Panc1 (cell line): ENCODE measurements at regions not wholly inside any gene's neighbourhood (a gene's known extent, or its start where the extent isn't known, plus 50 kb on each side); places are given as distances from the start of the nearest gene placed in this dataset.

Experiments
- ATAC-seq: fragments of 200-7000 bp; cut with Tn5 transposase; 2 replicates; pipeline ENCODE4 v1.9.1; 2020; ENCODE audit warnings: mild to moderate bottlenecking, moderate library complexity
- BruUV-seq: library from RNA; stranded (reverse); fragments of 400-500 nt; replicated peaks from 2 replicates; lab custom pipeline; 2021; lab: Mats Ljungman, UMichigan
- CTCF ChIA-PET: fragments of 300-600 bp; sonication (Branson Sonifier 250); formaldehyde crosslinking; loops from one replicate; lab custom pipeline; 2022; ENCODE audit warnings: antibody characterized with exemption; lab: Charles Lee
- POLR2A ChIA-PET: fragments of 300-600 bp; sonication (Branson Sonifier 250); formaldehyde crosslinking; loops from one replicate; lab custom pipeline; 2022; ENCODE audit warnings: antibody characterized with exemption; lab: Charles Lee
- DNase-seq: peaks from one replicate; pipeline ENCODE4 v3.0.0-alpha.2; 2010; ENCODE audit warnings: low read depth, low spot score
- H3K27ac ChIP-seq: 2 replicates; pipeline ENCODE4 v1.5.1; 2011; ENCODE audit warnings: mild to moderate bottlenecking, low read length, inconsistent platforms
- H3K27me3 ChIP-seq: fragments of 200-500 bp; sonication (Bioruptor generic); 2 replicates; pipeline ENCODE4 v1.6.0; 2014; ENCODE audit warnings: low read length, inconsistent platforms; ENCODE audit not compliant: control insufficient read depth, insufficient read depth
- H3K36me3 ChIP-seq: fragments of 200-500 bp; sonication (Bioruptor generic); 2 replicates; pipeline ENCODE4 v1.5.1; 2014; ENCODE audit warnings: inconsistent platforms, mild to moderate bottlenecking, low read length, moderate library complexity; ENCODE audit not compliant: control insufficient read depth, insufficient read depth
- H3K4me1 ChIP-seq: 2 replicates; pipeline ENCODE4 v1.5.1; 2011; ENCODE audit warnings: inconsistent platforms, mild to moderate bottlenecking, low read length, moderate library complexity; ENCODE audit not compliant: control insufficient read depth, insufficient read depth
- H3K4me3 ChIP-seq, 2 experiments: 2 replicates each; pipeline ENCODE4 v1.5.1; 2011 to 2012; ENCODE audit warnings: low read depth in 2 of 2, low read length in 2 of 2, mild to moderate bottlenecking in 2 of 2, inconsistent platforms in 1 of 2, moderate library complexity in 1 of 2
- H3K9me3 ChIP-seq: fragments of 200-500 bp; sonication (Bioruptor generic); 2 replicates; pipeline ENCODE4 v1.5.1; 2014; ENCODE audit warnings: low read depth, mild to moderate bottlenecking, inconsistent platforms, low read length, moderate library complexity; ENCODE audit not compliant: control insufficient read depth, insufficient read depth
- CTCF ChIP-seq: fragments of 450-650 bp; IDR thresholded peaks from 2 replicates; pipeline ENCODE4 v1.5.1; 2017; ENCODE audit warnings: mild to moderate bottlenecking
- POLR2AphosphoS5 ChIP-seq: IDR thresholded peaks from 2 replicates; pipeline ENCODE4 v1.6.1; 2012; ENCODE audit warnings: mild to moderate bottlenecking, low read depth, low read length, moderate library complexity
- SIN3A ChIP-seq: IDR thresholded peaks from 2 replicates; pipeline ENCODE4 v1.6.1; 2012; ENCODE audit warnings: low read depth, mild to moderate bottlenecking, low read length, moderate library complexity, borderline replicate concordance; ENCODE audit not compliant: insufficient read depth
- TCF7L2 ChIP-seq: IDR thresholded peaks from 2 replicates; pipeline ENCODE4 v1.6.1; 2011; ENCODE audit warnings: mild to moderate bottlenecking, low read depth, low read length, inconsistent platforms
- in situ Hi-C: cut with HindIII; loops from 2 replicates; pipeline ENCODE4 v1.10.0; 2016; ENCODE audit warnings: low sequenced_read_pairs, low pct_unique_long_range_greater_than_20kb
- intact Hi-C: fragments of 100-400 bp; cut with micrococcal nuclease; formaldehyde crosslinking; loops from one replicate; pipeline ENCODE4 v1.10.0; 2022; ENCODE audit not compliant: unreplicated experiment
- TF ChIP-seq, protein P1 (sequence below), 2 experiments: IDR thresholded peaks; 2 replicates each; pipeline ENCODE4 v1.6.1; 2011 to 2012; ENCODE audit warnings: low read depth in 2 of 2, control low read depth in 1 of 2, low read length in 1 of 2, mild to moderate bottlenecking in 1 of 2, moderate library complexity in 1 of 2; ENCODE audit not compliant: insufficient read depth in 1 of 2

DNA sequence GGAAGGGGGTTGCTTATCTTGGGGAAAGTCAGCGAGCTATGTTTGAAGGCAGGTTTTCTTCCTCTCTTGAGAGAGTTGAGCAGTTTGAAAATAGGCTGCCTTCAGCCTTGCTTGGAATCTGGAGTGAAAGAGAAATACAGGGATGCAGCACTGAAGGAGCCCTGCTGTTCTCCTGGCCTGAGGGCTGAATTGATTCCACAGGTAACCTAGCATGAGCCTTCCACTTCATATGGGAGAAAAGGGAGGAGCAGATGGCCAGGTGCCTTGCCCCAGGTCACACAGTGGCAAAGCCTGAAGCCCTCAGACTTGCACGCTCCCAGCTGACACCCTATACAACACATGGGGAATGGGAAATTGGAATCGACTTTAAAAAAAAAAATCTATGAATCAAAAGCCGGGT, 88.0 kb upstream of the WLS start:
- no peak for DNase-seq
- H3K9me3 ChIP-seq, result no peaks in the 10 kb centered on the region
- no peak overlapping the region for H3K27ac ChIP-seq
- ChIA-PET CTCF (interaction anchor here (0.6 to 2.8 kb wide), 2 partner anchors 32 to 199 kb away, joined by 3 to 29 read pairs; no protein-coding TSS in a partner anchor), POLR2A (interaction anchor here (0.6 kb wide), 1 partner anchor 17 kb away, joined by 3 read pairs; no protein-coding TSS in a partner anchor)
- no peak for ATAC-seq
- no peaks in the 10 kb centered on the region for H3K27me3 ChIP-seq
- no TSS peak for BruUV-seq
- H3K4me1 ChIP-seq, result 0 out of 2 replicates have a peak, but pooled peaks cover 2% of the 10 kb centered on the region
- TF ChIP-seq CTCF (no peak), POLR2AphosphoS5 (no peak), SIN3A (no peak), TCF7L2 (no peak)
- TF ChIP-seq, protein P1, sequence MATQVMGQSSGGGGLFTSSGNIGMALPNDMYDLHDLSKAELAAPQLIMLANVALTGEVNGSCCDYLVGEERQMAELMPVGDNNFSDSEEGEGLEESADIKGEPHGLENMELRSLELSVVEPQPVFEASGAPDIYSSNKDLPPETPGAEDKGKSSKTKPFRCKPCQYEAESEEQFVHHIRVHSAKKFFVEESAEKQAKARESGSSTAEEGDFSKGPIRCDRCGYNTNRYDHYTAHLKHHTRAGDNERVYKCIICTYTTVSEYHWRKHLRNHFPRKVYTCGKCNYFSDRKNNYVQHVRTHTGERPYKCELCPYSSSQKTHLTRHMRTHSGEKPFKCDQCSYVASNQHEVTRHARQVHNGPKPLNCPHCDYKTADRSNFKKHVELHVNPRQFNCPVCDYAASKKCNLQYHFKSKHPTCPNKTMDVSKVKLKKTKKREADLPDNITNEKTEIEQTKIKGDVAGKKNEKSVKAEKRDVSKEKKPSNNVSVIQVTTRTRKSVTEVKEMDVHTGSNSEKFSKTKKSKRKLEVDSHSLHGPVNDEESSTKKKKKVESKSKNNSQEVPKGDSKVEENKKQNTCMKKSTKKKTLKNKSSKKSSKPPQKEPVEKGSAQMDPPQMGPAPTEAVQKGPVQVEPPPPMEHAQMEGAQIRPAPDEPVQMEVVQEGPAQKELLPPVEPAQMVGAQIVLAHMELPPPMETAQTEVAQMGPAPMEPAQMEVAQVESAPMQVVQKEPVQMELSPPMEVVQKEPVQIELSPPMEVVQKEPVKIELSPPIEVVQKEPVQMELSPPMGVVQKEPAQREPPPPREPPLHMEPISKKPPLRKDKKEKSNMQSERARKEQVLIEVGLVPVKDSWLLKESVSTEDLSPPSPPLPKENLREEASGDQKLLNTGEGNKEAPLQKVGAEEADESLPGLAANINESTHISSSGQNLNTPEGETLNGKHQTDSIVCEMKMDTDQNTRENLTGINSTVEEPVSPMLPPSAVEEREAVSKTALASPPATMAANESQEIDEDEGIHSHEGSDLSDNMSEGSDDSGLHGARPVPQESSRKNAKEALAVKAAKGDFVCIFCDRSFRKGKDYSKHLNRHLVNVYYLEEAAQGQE (IDR thresholded peaks at IDR 0.05; ENCODE audit: insufficient read depth in 1 of 2, low read depth in 2 of 2, low read length in 1 of 2), result no peak
- H3K36me3 ChIP-seq, result no peaks in the 10 kb centered on the region
- intact Hi-C loops, result no loop called here
- H3K4me3 ChIP-seq, result no peak overlapping the region
- in situ Hi-C loops, result no loop called here

DNA sequence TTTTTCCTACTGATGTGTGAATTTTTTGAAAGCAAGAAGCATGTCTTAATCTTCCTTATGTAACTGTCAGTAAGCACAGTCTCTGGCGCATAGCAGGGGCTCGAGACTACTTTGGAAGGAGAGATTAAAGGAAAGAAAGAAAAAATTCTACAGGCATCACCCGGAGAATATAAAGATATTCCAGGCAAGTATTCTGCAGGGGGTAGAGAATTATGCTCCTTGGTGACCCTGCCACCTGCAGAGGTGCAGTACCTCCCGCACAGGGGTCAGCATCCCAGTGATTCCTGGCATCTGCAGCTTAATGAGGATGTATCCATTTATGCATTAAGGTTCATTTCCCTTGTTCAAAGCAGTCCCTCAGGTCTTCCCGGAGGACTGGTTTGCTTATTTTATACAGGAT, 87.6 kb upstream of the WLS start:
- BruUV-seq, result no TSS peak
- no peak for ATAC-seq
- in situ Hi-C loops, result no loop called here
- Histone ChIP-seq H3K36me3 (no peaks in the 10 kb centered on the region), H3K4me1 (0 out of 2 replicates have a peak, but pooled peaks cover 2% of the 10 kb centered on the region), H3K9me3 (no peaks in the 10 kb centered on the region), H3K27me3 (no peaks in the 10 kb centered on the region), H3K4me3 (no peak overlapping the region), H3K27ac (no peak overlapping the region)
- POLR2A ChIA-PET, result no interaction called here
- DNase-seq, result no peak
- intact Hi-C loops, result no loop called here
- TF ChIP-seq CTCF (no peak), TCF7L2 (no peak), SIN3A (no peak), POLR2AphosphoS5 (no peak)
- TF ChIP-seq, protein P1 (IDR thresholded peaks at IDR 0.05; ENCODE audit: insufficient read depth in 1 of 2, low read depth in 2 of 2, low read length in 1 of 2), result no peak
- CTCF ChIA-PET, result interaction anchor here (0.6 kb wide), 1 partner anchor 33 kb away, joined by 3 read pairs; no protein-coding TSS in a partner anchor
